ENCODE measurements at regions not wholly inside any gene's neighbourhood (a gene's known extent, or its start where the extent isn't known, plus 50 kb on each side); places are given as distances from the start of the nearest gene placed in this dataset.
"Not testable (repeated sequence)": the region's sequence is repeated elsewhere in the genome, so short reads cannot be mapped to it uniquely, and the experiment has no call there.

DNA sequence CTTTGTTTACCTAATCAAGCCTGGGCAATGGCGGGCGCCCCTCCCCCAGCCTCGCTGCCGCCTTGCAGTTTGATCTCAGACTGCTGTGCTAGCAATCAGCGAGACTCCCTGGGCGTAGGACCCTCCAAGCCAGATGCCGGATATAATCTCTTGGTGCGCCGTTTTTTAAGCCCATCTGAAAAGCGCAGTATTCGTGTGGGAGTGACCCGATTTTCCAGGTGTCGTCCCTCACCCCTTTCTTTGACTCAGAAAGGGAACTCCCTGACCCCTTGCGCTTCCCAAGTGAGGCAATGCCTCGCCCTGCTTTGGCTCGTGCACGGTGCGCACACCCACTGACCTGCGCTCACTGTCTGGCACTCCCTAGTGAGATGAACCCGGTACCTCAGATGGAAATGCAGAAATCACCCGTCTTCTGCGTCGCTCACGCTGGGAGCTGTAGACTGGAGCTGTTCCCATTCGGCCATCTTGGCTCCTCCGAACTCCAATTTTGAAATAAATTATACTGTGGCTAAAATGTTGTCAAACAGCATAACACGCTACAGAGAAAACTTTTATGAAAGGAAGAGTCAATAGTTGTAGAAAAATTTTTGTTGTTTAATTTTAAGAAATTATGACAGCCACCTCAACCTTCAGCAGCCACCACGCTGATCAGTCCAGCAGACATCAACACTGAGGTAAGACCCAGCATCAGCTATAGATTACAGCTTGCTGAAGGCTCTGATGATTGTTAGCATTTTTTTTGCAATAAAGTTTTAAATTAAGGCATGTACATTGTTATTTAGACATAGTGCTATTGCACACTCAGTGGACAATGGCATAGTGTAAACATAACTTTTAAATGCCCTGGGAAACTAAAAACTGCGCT is 384.7 kb upstream of the DEPDC1 start:
- not testable (repeated sequence) for DNase-seq

DNA sequence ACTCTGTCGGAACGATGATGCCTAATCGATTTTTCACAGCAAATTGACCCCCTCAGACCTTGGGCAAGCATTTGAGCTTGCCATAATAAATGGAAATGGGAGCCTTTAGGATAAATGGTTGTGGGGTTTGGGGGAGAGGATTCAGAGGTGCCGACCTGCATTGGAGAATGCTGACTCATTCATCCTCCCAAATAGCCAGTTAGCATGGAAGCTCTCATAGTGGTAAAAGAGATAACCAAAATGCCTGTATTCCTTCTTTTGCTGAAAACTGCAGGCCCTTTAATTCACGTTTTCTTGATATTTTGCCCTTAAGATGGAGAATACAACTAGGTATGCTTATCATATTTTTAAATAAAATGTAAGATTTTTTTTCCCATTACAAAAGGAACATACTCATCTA is 392.6 kb upstream of the DEPDC1 start:
- DNase-seq = no peak

DNA sequence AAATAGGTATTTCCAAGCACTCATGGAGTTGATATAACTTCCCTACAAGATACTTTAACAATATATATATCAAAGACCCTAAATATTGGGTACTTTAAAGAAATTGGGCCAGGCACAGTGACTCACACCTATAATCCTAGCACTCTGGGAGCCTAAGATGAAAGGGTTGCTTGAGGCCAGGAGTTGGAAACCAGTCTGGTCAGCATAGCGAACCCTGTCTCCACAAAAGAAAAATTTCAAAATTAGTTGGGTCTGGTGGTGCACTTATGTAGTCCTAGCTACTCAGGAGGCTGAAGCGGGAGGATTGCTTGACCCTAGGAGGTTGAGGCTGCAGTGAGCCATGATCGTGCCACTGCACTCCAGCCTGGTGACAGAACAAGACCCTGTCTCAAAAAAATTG is 393.9 kb upstream of the DEPDC1 start:
- DNase-seq = no peak

DNA sequence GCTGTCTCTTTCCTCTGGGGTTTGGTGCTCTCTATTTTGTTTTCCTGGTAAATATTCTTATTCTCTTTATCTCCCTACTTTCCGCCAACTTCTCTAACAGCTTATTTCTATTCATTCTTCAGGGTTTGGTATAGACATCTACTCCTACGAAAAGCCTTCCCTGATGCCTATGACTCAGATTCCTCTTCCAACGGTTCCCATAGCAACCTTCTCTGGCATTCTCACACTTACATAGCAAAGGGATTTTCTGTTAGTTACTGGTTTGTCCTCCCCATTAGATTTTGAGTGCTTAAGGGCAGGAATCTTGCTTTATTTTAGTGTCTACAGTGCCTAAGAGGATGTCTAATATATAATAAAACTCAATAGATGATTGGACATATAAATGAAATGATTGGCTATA is 407.6 kb upstream of the DEPDC1 start:
- no peak for DNase-seq

DNA sequence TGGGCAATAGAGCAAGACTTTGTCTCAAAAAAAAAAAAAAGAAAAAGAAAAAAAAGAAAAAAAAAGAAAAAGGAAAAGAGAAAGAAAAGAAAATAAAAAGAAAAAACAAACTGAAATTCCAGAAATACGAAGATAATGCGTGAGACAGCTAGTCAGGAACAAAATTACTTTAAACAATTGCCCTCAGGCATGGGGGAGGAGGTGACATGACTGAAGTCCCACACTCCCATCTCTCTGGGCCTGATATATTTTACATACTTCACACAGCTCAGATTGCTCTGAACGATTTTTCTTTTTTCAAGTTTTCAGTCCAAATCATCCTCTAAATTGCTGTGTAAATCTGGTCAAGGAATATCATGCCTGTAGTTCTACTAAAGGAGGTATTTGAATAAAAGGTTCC is 409.5 kb upstream of the DEPDC1 start:
- no peak for DNase-seq

DNA sequence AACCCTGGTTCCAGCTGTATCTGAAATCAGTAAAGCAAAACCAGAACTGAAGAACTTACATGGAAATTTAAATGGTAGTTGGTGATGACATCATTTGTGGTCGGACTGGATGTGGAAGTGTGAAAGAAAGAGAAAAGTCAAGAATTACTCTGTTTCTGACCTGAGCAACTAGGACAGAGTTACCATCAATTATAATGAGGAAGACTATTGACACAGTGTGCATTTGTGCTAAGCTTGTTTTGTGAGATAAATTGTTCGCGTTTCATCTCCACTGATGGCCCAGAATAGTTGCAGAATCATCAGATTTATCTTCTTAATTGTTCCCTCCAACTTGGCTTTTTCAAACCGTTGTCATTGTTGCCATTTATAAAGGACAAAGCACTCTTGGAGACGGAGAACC is 410.6 kb upstream of the DEPDC1 start:
- no peak for DNase-seq

DNA sequence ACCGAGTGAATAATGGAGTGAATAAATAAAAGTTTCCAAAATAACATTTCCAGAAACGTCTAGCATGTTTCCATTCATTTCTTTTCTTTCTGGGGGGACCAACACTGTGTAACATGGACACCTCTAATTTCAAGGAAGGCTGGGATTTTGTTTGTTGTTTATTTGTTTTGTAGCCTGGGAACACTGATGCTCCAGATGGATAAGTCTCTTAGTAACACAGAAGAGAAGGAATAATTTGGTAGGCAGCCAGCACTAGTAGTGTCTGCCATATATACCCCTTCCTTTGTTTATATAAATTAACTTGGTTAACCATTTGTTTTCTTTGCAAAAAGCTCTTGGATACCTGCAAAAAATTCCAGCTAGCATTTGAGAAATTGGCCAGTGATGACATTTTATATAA is 411.4 kb upstream of the DEPDC1 start:
- DNase-seq = peak in 1 of 2 experiments; percentile 34

DNA sequence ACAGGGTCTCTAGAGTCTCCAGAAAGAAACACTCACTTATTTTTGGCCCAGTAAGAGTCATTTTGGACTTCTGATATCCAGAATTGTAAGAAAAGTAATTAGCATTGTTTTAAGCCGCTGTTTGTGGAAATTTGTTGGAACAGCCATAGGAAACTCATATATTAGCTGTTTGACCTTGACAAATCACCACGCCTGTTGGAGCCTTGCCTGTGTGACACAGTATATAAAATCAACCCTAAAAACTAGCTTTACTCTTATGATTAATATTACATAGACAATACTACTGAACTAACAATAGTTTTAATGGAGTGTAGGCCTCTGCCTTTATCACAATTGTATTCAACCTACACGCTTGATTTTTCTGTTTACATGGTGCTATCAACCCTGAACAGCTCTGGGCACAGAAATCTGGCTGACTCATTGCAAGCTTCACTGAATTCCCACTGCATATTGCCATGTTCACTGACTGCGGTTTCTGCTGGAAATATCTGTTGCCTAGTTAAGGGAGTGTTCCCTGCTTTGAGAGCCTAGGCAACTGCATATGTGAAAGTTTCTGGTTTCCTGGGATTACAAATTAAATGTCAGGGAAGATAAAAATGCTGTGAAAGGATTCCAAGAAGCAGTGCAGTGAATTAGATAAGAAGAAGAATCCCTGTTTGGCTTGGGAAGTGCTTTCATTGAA is 419.5 kb upstream of the DEPDC1 start:
- DNase-seq = no peak

DNA sequence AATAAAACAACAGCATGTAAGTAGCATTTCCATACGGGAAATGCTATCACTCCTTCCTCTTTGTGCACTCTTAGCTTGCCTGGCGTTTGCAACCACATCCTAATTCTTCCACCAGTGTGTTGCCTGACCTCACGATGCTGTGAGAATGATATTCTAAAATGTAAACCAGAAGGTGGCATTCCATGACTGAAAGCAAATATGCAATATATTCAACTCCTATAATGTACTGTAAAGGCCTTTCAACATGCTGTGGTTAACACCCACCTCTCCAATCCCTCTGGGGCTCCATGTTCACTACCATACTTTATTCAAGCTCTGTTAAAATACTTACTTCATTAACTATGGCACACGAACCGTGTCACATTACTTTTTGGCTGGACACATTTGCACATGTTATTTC is 420.6 kb upstream of the DEPDC1 start:
- DNase-seq = no peak

DNA sequence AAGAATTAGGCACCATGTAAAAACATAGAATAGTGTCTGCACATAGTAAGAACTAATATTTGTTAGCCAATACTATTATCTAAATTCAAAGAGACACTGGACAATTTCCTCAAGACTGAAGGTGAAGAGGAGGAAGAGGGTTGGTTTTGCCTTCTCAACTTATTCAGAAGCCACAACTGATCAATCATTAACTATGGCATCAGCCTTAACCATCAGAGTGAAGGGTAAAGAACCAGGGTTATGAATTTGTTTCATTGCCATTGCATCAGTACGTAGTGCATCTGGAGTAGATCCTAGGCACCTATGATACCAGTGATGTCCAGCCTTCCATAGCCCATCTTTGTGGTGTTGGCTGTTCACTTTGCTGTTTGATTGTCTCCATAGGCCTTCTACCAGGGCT is 421.7 kb upstream of the DEPDC1 start:
- DNase-seq = no peak

DNA sequence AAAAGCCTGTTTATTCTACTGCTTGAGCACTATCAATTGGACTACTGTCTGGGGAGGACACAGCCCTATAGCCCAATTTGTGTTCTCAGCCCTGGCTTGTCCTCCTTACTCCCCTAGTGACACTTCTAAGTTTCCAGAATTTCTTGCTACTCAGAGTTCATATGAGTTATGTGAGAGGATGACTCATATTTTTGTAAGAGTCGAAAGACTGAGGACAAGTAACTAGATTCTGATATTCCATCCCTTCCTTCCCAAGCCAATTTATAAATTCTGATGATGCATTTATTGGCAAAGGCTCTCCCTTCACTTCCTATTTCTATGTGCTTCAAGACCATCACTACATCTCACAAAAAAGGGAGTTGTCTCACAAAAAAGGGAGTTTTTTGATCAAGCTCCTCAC is 422.2 kb upstream of the DEPDC1 start:
- DNase-seq = no peak

DNA sequence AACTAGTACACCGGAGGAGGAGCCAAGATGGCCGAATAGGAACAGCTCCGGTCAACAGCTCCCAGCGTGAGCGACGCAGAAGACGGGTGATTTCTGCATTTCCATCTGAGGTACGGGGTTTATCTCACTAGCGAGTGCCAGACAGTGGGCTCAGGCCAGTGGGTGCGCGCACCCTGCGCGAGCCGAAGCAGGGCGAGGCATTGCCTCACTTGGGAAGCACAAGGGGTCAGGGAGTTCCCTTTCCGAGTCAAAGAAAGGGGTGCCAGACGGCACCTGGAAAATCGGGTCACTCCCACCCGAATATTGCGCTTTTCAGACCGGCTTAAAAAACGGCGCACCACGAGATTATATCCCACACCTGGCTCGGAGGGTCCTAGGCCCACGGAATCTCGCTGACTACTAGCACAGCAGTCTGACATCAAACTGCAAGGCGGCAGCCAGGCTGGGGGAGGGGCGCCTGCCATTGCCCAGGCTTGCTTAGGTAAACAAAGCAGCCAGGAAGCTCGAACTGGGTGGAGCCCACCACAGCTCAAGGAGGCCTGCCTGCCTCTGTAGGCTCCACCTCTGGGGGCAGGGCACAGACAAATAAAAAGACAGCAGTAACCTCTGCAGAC is 426.7 kb upstream of the DEPDC1 start:
- not testable (repeated sequence) for DNase-seq

DNA sequence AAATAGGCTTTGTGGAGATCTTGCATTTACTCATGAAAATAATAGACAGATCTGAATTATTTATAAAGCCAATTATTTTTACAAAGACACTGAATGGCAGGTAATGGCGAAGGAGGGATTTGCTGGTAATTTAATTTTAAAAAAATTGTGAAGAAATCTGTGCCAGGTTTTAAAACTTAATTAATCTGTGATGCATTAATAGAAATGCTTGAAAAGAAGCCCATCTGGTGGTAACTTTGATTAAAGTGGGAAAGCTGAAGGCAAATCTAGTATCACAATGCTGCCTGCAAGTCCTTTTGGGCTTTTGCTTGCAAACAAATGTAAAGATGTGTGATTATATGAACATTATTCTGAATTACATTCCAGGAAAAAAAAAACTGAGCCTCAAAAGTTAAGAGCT is 433.2 kb upstream of the DEPDC1 start:
- DNase-seq = no peak

DNA sequence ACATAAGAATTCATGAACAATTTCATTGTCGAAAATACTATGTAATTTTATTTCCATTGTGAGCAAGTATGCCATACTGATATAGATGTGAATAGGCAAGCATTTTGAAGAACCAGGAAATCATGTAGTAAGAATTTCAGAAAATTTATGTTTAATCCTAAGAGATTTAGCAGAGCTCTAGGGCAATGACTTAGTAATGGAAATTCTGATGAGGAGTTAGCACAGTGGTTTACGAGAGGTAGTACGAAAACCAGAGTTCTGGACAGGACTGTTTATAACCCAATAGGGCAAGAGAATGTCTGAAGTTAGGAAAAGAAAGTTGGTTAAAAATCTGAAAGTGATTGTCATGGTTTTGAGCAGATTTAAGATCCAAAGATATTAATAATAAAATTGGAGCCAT is 439.6 kb upstream of the DEPDC1 start:
- DNase-seq = no peak

DNA sequence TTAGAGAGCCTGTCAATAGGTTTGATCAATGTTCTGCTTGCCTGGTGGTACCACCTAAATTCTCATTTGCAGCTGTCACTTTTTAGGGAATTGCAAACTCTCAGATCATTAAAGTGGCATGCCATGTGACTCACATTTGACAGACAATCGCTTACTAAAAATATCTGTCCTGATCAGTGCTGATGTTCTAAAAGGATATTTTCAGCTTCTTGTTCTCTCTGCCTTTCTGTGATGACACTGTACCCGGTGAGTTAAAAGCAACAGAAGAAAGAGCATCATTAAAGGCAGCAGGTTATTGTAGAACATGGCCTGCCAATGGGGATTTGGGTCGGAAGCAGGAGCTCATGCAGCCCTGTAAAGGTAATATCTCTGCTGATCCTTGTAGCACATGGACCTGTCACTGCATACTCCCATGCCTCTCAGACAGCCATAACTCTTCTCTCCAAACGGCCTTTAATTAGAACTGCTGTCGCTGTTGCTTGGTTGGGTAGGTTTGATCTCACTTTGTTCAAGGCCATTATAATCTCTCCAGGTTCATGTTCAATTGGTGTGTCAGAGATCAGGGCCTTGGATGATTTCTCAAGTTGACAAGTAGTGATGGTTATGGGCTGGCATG is 441.3 kb upstream of the DEPDC1 start:
- no peak for DNase-seq

DNA sequence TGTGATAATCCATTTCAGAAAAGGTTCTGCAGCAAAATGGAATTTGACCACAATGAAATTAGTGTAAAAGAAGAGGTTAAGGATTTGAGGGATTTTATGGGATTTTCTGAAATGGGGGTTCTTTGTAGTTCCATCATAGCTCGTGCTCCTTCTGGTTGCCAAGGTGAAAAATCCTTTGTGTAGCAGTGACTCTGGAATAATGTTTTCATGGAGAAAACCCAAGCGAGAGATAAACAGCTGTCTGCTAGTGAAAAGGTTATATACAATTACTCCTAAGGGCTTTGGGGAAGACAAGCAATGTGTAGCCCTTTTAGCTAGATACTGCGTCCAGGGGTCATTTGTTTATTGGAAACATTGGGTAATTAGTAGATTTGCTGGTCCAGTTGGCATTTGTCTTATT is 453.2 kb upstream of the DEPDC1 start:
- no peak for DNase-seq

DNA sequence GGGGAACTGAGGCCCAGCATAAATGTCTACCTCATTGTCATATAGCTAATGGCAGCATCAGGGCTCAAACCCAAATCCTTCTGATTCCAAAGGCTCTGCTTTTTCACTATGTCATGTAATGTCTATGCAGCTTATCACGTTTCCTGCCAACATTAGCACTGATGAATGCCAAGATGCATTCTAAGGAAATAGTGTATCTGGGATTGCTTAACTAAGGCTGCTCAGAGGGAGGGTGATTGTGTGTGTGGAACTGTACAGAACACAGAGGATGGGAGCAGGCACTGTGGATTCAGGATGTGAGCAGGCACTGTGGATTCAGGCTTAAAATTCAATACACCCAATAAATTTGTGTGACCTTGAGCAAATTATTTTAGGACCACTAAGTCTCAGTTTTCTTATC is 456.4 kb upstream of the DEPDC1 start:
- DNase-seq = no peak

DNA sequence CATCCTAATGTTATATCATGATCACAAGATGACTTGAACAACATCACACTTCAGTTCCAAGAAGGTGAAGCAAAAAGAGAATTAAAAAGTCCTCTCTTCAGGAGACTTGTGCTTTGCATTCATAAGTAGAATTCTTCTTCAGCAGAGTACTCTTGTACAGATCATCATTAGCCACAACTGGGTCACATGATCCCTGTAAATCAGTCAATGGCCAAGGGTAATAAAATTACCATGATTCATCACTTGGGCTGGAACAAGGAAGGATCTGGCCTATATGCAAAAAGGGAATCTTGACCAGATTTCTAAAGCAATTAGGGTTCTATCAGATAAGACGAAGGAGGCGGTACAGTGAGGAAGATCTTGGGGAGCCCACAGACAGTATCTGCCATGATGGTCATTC is 458.0 kb upstream of the DEPDC1 start:
- peak in 1 of 2 experiments; percentile 39 for DNase-seq

DNA sequence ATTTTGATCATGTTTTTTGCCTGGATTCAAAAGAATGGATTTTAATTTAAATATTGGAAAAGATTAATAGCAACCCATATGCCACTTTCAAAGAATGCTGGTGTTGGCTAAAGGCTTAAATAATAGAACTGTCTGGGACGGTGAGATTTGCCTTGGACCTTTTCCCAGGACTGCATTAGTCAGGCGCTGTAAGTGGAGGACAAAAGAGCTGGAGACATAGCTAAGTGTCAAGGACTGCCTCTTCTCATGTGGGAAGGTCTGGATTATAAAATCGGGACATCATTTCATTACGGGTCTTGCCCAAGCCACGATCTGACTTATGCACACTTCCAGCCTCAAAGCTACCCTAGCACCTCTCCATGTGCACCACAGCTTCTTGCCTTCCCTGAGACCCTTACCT is 458.5 kb upstream of the DEPDC1 start:
- DNase-seq = peak; percentile 21 to 55

DNA sequence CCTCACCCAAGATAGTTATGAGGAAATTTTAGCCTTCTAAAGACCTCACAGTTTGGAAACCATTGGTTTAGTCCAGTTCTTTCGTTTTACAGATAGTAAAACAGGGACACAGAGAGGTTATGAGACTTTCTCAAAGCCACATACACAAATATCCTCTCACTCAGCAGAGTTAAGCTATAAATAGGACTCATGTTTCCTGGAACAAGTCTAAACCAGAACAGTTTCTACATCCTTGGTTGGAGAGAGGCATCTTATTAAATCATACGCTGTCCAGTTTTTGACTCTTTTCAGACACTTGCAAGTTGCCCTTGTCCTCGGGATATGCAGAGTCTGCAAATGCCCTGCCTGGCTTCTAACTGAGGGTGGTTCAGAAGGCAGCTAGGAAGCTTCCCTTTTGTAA is 462.1 kb upstream of the DEPDC1 start:
- DNase-seq = no peak

DNA sequence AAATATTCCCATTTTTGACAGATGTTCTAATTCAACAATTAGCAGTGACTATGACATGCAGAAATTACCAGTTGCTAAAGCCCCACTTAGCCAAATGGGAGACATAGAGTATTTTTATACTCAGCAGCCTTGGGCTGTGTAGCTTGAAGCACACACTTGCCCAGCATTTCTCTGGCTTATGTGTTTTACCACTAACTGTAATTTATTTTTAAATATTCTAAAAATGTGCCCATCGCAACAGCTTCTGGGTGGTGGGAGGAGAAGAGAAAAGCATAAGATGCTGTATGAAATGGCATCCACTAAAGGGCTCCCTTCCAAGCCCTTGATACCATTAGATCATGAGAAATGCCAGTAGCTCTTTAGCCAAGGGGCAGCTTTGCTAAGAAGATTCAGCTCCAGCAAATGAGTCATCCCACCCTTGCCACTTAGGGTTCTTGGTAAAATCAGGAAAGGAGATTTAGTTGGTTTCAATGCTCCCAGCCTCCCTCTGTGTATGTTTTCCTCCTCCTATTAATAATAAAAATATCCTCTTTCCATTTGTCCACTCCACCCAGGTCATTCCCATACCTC is 462.7 kb upstream of the DEPDC1 start:
- no peak for DNase-seq

DNA sequence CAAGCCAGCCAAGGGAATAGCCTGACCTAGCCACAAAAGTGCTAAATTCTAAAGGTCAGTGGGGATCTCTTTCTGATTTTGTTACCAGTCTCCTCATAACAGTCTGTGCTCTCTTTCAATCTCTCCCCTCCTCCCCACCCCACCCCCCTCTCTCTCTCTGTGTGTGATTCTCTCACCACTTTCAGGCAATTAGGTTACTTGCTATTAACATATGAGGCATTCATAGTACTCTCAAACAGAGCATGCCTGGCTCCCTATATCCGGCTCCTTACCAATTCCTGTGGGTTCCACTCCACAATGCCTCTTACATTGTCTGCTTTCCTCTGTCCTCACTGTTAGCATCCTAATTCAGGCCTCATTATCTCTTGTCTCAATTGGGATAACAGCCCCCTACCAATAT is 464.3 kb upstream of the DEPDC1 start:
- no peak for DNase-seq

DNA sequence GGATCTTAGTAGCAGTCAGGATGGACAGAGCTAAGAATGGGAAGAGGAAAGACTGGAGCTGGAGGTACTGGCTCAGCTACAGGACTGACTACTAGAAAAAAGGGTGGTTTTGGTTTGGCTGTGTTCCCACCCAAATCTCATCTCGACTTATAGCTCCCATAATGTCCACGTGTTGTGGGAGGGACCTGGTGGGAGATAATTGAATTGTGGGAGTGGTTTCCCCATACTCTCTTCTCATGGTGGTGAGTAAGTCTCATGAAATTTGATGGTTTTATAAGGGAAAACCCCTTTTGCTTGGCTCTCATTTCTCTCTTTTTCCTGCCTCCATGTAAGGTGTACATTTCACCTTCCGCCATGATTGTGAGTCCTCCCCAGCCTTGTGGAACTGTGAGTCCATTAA is 466.5 kb upstream of the DEPDC1 start:
- DNase-seq = no peak

Measured in NCI-H2081 (cell line).